ENCODE measurements at regions not wholly inside any gene's neighbourhood (a gene's known extent, or its start where the extent isn't known, plus 50 kb on each side); places are given as distances from the start of the nearest gene placed in this dataset.

GRCh38 chr16:7074715-7075114 is 257.9 kb upstream of the RBFOX1 start:
- no peak overlapping the region for H3K4me3 ChIP-seq (ENCODE audit: insufficient read depth, low read depth, low read length)
- no peak overlapping the region for H3K18ac ChIP-seq (ENCODE audit: low read depth, low read length)
- no peak overlapping the region for H2BK20ac ChIP-seq (ENCODE audit: low read depth, low read length)
- H4K8ac ChIP-seq (ENCODE audit: low read depth in 2 of 2, low read length in 2 of 2) = no peak overlapping the region
- H3K56ac ChIP-seq (ENCODE audit: extremely low read depth, insufficient read depth, low read length) = no peak overlapping the region
- no CpG with 5 or more reads among the region's 4 CpGs for WGBS, 2 experiments (ENCODE audit: extremely low coverage in 2 of 2, insufficient read length in 1 of 2)
- H2AK9ac ChIP-seq (replicated peaks; ENCODE audit: low read depth, low read length, poor library complexity) = no peak overlapping the region
- intact Hi-C loops (cut with micrococcal nuclease) (no loop called here), dilution Hi-C loops (cut with HindIII; ENCODE audit: low sequenced_read_pairs, unreplicated experiment) (no loop called here), in situ Hi-C loops (cut with MboI; ENCODE audit: low sequenced_read_pairs) (no loop called here)
- H3K9ac ChIP-seq (ENCODE audit: low read depth, low read length) = no peak overlapping the region
- H3K9me1 ChIP-seq (ENCODE audit: insufficient read depth, low read length) = no peaks in the 10 kb centered on the region
- H2BK5ac ChIP-seq (ENCODE audit: low read depth, low read length, poor library complexity, severe bottlenecking) = no peak overlapping the region
- H2BK120ac ChIP-seq (ENCODE audit: low read depth, low read length) = no peak overlapping the region
- no peak for TF ChIP-seq ELK1 (IDR thresholded peaks at IDR 0.05; ENCODE audit: borderline replicate concordance, low read depth, low read length)
- peak; percentile 88 for TF ChIP-seq CEBPB (IDR thresholded peaks at IDR 0.05; ENCODE audit: low read depth, low read length)
- no peak overlapping the region for H3K4ac ChIP-seq (ENCODE audit: low read depth, low read length)
- ChIA-PET POLR2A (ENCODE audit: unreplicated experiment) (no interaction called here), CTCF (no interaction called here)
- no peak overlapping the region for H3K4me2 ChIP-seq (ENCODE audit: low read depth, low read length)
- no peak overlapping the region for H2AFZ ChIP-seq (replicated peaks; ENCODE audit: low read length, poor library complexity)
- H3K9me3 ChIP-seq (ENCODE audit: control insufficient read depth, insufficient read depth, low read length) = peaks cover 7% of the 10 kb centered on the region; the same call in 1 of the 2 replicates
- no peaks in the 10 kb centered on the region for H3K79me1 ChIP-seq (ENCODE audit: low read depth in 1 of 2, low read length in 2 of 2)
- no peak overlapping the region for H4K5ac ChIP-seq (ENCODE audit: low read depth, low read length)
- no peak overlapping the region for H3K23ac ChIP-seq (ENCODE audit: low read depth, low read length)
- BruUV-seq (replicated peaks) = no TSS peak
- no peak overlapping the region for H3K14ac ChIP-seq (replicated peaks; ENCODE audit: low read depth, low read length)
- no peak overlapping the region for H2AK5ac ChIP-seq (ENCODE audit: low read depth, low read length)
- no peak for DNase-seq
- H3K36me3 ChIP-seq (ENCODE audit: control insufficient read depth, insufficient read depth, low read length) = no peaks in the 10 kb centered on the region
- no peak overlapping the region for H2BK15ac ChIP-seq (ENCODE audit: low read depth, low read length)
- no peaks in the 10 kb centered on the region for H3K27me3 ChIP-seq (ENCODE audit: control insufficient read depth, insufficient read depth, low read length)
- H4K91ac ChIP-seq (ENCODE audit: insufficient read depth, low read depth, low read length) = no peak overlapping the region
- H3K27ac ChIP-seq (ENCODE audit: insufficient read depth, low read length) = no peak overlapping the region
- H4K20me1 ChIP-seq (ENCODE audit: insufficient read depth, low read length) = no peaks in the 10 kb centered on the region
- ATAC-seq (ENCODE audit: low read depth) = no peak
- no peaks in the 10 kb centered on the region for H3K4me1 ChIP-seq (ENCODE audit: control insufficient read depth, insufficient read depth, low read length)
